ENCODE measurements at regions not wholly inside any gene's neighbourhood (a gene's known extent, or its start where the extent isn't known, plus 50 kb on each side); places are given as distances from the start of the nearest gene placed in this dataset.

DNA sequence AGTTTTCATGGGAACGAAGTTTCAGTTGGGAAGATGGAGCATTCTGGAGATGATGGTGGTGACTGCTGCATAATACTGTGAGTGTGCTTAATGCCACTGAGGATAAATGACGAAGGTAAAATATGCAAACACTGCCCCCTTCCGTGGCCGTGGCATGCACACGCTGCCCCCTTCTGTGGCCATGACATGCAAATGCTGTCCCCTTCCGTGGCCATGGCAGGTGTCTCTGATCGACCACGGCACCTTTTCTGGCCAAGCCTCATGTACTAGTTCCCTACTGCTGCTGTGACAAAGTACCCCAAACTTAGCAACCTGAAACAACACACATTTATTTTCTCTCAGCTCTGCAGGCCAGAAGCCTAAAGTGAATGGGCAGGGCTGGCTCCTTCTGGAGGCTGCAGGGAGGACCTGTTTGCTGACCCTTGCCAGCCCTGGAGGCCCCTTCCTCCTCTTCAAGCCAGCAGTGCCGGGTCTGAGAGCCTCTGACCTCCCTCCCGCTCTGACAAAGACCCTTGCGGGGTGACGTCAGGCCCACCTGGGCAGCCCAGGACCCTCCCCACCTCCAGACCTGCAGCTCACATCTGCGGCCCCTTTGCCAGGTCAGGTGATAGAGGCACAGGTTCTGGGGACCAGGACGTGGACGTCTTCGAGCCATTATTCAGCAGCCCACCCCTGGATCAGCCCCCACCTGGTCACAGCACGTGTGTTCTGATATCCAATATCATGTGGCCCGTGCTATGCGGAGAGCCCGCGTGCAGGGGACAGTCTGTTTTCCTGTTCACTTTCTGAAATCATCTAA lies 82.0 kb downstream of the MICALL2 start:
- H3K36me3 ChIP-seq (replicated peaks; ENCODE audit: insufficient read depth, low read length), result no peaks in the 10 kb centered on the region
- H3K4me3 ChIP-seq (ENCODE audit: low read length), result no peak overlapping the region
- no peak overlapping the region for H3K4me2 ChIP-seq (ENCODE audit: low read depth, low read length)
- H3F3A ChIP-seq (ENCODE audit: insufficient read depth, low read length), result no peaks in the 10 kb centered on the region
- no peak overlapping the region for H2AFZ ChIP-seq (ENCODE audit: low read length)
- H4K20me1 ChIP-seq (ENCODE audit: insufficient read depth, low read length), result no peaks in the 10 kb centered on the region
- H3K79me2 ChIP-seq (ENCODE audit: low read length), result no peaks in the 10 kb centered on the region
- H3K9ac ChIP-seq (ENCODE audit: low read length), result no peak overlapping the region
- no peak overlapping the region for H3K27ac ChIP-seq (ENCODE audit: low read length)
- no peaks in the 10 kb centered on the region for H3K9me3 ChIP-seq (replicated peaks; ENCODE audit: insufficient read depth, low read length)
- no peak for TF ChIP-seq EZH2phosphoT487 (IDR thresholded peaks at IDR 0.05; ENCODE audit: low read length)
- TF ChIP-seq, protein P1, sequence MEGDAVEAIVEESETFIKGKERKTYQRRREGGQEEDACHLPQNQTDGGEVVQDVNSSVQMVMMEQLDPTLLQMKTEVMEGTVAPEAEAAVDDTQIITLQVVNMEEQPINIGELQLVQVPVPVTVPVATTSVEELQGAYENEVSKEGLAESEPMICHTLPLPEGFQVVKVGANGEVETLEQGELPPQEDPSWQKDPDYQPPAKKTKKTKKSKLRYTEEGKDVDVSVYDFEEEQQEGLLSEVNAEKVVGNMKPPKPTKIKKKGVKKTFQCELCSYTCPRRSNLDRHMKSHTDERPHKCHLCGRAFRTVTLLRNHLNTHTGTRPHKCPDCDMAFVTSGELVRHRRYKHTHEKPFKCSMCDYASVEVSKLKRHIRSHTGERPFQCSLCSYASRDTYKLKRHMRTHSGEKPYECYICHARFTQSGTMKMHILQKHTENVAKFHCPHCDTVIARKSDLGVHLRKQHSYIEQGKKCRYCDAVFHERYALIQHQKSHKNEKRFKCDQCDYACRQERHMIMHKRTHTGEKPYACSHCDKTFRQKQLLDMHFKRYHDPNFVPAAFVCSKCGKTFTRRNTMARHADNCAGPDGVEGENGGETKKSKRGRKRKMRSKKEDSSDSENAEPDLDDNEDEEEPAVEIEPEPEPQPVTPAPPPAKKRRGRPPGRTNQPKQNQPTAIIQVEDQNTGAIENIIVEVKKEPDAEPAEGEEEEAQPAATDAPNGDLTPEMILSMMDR (IDR thresholded peaks at IDR 0.05; ENCODE audit: low read length), result no peak
- no peaks in the 10 kb centered on the region for H3K4me1 ChIP-seq (ENCODE audit: low read length)
- peaks cover 74% of the 10 kb centered on the region for H3K27me3 ChIP-seq (replicated peaks; ENCODE audit: insufficient read depth, low read length)
- H3K9me2 ChIP-seq (replicated peaks; ENCODE audit: insufficient read depth, low read length), result no peaks in the 10 kb centered on the region
- DNase-seq, result no peak

DNA sequence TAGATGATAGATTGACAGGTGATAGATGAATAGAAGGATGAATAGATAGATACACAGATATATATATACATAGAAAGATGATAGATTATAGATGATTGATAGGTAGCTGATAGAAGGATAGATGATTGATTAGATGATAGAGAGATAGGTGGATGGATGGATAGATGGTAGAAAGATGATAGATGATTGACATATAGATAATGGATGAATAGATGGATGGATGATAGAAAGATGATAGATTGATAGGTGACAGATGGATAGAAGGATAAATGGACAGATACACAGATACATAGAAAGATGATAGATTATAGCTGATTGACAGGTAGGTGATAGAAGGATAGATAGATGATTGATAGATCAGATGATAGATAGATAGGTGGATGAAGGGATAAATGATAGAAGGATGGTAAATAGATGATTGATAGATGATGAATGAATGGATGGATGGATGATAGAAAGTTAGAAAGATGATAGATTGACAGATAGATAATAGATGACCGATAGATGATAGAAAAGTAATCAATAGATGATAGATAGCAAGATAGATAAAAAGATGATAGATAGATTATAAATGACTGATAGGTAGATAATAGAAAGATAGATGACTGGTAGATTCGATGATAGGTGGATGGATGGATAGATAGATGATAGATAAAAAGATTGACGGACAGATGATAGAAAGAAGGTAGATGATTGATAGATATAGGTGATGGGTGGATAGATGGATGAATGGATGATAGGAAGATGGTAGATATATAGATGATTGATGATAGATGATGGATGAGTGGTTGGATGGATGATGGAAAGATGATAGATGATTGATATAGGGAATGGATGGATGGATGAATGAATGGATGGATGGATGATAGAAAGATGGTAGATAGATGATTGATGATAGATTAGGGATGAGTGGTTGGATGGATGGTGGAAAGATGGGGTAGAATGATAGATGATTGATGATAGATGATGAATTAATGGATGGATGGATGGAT lies 80.4 kb downstream of the MICALL2 start:
- Histone ChIP-seq H3K4me3 (ENCODE audit: low read length) (no peak overlapping the region), H4K20me1 (ENCODE audit: insufficient read depth, low read length) (no peaks in the 10 kb centered on the region), H2AFZ (ENCODE audit: low read length) (no peak overlapping the region), H3K9ac (ENCODE audit: low read length) (no peak overlapping the region), H3F3A (ENCODE audit: insufficient read depth, low read length) (no peaks in the 10 kb centered on the region), H3K4me1 (ENCODE audit: low read length) (no peaks in the 10 kb centered on the region), H3K79me2 (ENCODE audit: low read length) (no peaks in the 10 kb centered on the region), H3K27ac (ENCODE audit: low read length) (no peak overlapping the region), H3K4me2 (ENCODE audit: low read depth, low read length) (no peak overlapping the region), H3K36me3 (replicated peaks; ENCODE audit: insufficient read depth, low read length) (no peaks in the 10 kb centered on the region), H3K27me3 (replicated peaks; ENCODE audit: insufficient read depth, low read length) (peaks cover 74% of the 10 kb centered on the region), H3K9me2 (replicated peaks; ENCODE audit: insufficient read depth, low read length) (no peaks in the 10 kb centered on the region), H3K9me3 (replicated peaks; ENCODE audit: insufficient read depth, low read length) (no peaks in the 10 kb centered on the region)
- TF ChIP-seq EZH2phosphoT487 (IDR thresholded peaks at IDR 0.05; ENCODE audit: low read length) (no peak), EZH2 (optimal IDR thresholded peaks at IDR 0.05; ENCODE audit: low read depth, low read length) (no peak)
- TF ChIP-seq, protein P1 (IDR thresholded peaks at IDR 0.05; ENCODE audit: low read length), result no peak
- no peak for DNase-seq

DNA sequence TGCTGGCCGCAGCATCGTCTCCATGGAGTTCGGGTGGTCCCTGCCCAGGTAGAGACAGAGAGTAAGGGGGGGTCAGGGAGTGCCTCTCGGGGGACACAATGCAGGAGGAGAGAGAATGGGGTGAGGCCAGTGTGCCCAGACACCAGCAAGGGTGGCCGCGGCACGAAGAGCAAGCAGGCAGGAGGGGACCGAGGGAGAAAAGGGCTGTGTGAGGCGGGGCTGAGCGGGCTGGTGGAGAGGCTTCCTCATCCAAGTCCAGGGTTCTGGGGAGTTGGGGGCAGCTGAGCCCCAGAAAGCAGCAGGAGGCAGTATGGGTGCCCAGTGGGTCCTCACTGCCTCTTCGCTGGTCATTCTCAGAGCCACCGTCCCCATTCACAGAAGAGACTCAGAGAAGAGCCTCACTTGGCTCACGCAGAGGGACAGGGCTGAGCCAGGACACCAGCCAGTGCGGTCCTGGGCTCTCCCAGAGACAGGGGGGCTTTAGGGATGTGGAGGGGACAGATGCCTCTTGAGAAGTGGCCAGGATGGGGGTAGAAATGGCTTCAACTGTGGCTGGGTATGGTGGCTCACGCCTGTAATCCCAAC lies 78.9 kb downstream of the MICALL2 start:
- H3K9me2 ChIP-seq (replicated peaks; ENCODE audit: insufficient read depth, low read length), result no peaks in the 10 kb centered on the region
- no peaks in the 10 kb centered on the region for H3K4me1 ChIP-seq (ENCODE audit: low read length)
- TF ChIP-seq EZH2phosphoT487 (IDR thresholded peaks at IDR 0.05; ENCODE audit: low read length), result no peak
- no peak for TF ChIP-seq EZH2 (optimal IDR thresholded peaks at IDR 0.05; ENCODE audit: low read depth, low read length)
- TF ChIP-seq, protein P1 (IDR thresholded peaks at IDR 0.05; ENCODE audit: low read length), result no peak
- no peaks in the 10 kb centered on the region for H3K9me3 ChIP-seq (replicated peaks; ENCODE audit: insufficient read depth, low read length)
- H2AFZ ChIP-seq (ENCODE audit: low read length), result no peak overlapping the region
- no peak overlapping the region for H3K4me3 ChIP-seq (ENCODE audit: low read length)
- no peak overlapping the region for H3K9ac ChIP-seq (ENCODE audit: low read length)
- H3K79me2 ChIP-seq (ENCODE audit: low read length), result no peaks in the 10 kb centered on the region
- peaks cover 79% of the 10 kb centered on the region for H3K27me3 ChIP-seq (replicated peaks; ENCODE audit: insufficient read depth, low read length)
- H3K27ac ChIP-seq (ENCODE audit: low read length), result no peak overlapping the region
- H3F3A ChIP-seq (ENCODE audit: insufficient read depth, low read length), result no peaks in the 10 kb centered on the region
- no peaks in the 10 kb centered on the region for H4K20me1 ChIP-seq (ENCODE audit: insufficient read depth, low read length)
- DNase-seq, result no peak
- no peaks in the 10 kb centered on the region for H3K36me3 ChIP-seq (replicated peaks; ENCODE audit: insufficient read depth, low read length)
- H3K4me2 ChIP-seq (ENCODE audit: low read depth, low read length), result no peak overlapping the region
